ENCODE measurements at regions not wholly inside any gene's neighbourhood (a gene's known extent, or its start where the extent isn't known, plus 50 kb on each side); places are given as distances from the start of the nearest gene placed in this dataset.
"Not testable (repeated sequence)": the region's sequence is repeated elsewhere in the genome, so short reads cannot be mapped to it uniquely, and the experiment has no call there.

DNA sequence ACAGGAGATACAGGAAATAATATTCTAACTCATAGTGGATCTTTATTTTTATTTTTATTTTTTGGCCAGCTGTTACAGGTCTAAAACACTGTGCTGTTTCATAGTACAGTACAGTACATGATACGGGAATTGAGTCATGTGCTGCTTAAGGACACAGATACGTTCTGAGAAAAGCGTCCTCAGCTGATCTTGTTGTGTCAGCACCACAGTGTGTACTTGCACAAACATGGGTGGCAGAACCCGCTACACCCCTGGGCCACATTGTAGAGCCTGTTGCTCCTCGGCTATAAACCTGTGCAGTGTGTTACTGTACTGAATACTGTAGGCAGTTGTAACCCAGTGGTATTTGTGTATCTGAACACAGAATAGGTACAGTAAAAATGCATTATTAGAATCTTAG lies 183.4 kb downstream of the OR4M2 start:
- Mint-ChIP-seq H3K36me3 (ENCODE audit: low read depth) (no peaks in the 10 kb centered on the region), H3K27me3 (ENCODE audit: insufficient read depth) (no peaks in the 10 kb centered on the region), H3K4me3 (no peak overlapping the region), H3K9me3 (no peaks in the 10 kb centered on the region), H3K4me1 (ENCODE audit: low read depth) (peaks cover 24% of the 10 kb centered on the region), H3K27ac (no peak overlapping the region)
- DNase-seq (ENCODE audit: low spot score): no peak
- intact Hi-C loops (cut with micrococcal nuclease): loop anchor here (5.0 kb wide), 1 partner anchor 1906 kb away; no protein-coding TSS in a partner anchor

- intact Hi-C loops (cut with micrococcal nuclease): loop anchor here (5.0 kb wide), 1 partner anchor 1907 kb away; no protein-coding TSS in a partner anchor
- H3K27ac Mint-ChIP-seq: not testable (repeated sequence)
Observed at GRCh38 chr15:22264272-22264671, 183.9 kb downstream of the OR4M2 start.

DNA sequence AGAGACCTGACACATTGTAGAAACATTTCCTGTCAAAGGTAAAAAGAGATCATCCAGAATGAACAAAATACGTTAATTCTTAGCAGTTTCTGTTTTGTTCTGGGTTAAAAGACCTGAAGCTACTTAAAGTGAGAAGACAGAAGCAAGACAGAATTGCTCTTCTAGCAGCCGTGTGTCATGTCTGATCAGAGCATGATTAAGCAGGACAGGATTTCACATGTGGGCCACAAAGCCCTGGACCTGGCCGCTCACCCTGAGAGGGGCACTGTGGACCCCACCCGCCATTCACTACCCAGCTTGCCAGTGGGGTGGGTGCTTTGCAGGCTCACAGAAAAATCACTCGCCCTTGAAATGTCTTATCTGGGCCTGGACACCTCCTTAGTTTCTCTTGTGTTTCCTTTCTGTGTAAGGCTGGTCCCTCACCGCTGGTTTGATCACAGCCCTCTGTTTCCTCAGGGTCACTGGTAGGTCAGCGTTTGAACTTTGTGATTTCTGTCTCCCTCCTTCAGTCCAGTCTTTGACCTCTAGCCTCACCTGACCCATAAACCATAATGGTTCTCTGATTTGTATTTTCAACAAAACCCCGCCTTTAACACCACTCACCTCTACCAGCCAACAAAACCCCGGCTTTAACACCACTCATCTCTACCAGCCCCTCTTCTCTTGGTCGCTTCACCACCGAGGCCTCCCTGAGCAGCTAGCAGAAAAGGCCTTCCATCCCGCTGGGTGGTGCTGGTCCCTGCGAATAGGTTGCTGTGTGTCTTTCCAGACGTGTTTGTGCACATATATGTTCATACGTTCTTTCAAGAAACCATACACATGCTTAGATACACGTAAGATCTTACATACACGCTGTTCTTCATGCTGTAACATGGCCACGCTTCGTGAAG lies 185.0 kb downstream of the OR4M2 start:
- Mint-ChIP-seq H3K9me3 (no peaks in the 10 kb centered on the region), H3K27me3 (ENCODE audit: insufficient read depth) (no peaks in the 10 kb centered on the region), H3K4me1 (ENCODE audit: low read depth) (peaks cover 13% of the 10 kb centered on the region), H3K36me3 (ENCODE audit: low read depth) (no peaks in the 10 kb centered on the region), H3K4me3 (no peak overlapping the region), H3K27ac (no peak overlapping the region)
- intact Hi-C loops (cut with micrococcal nuclease): no loop called here
- DNase-seq (ENCODE audit: low spot score): no peak

More at GRCh38 chr15:22264272-22264671, 183.9 kb downstream of the OR4M2 start:
- H3K9me3 Mint-ChIP-seq; H3K4me3 Mint-ChIP-seq; DNase-seq (ENCODE audit: low spot score); H3K36me3 Mint-ChIP-seq (ENCODE audit: low read depth); H3K27me3 Mint-ChIP-seq (ENCODE audit: insufficient read depth): not testable (repeated sequence)
- H3K4me1 Mint-ChIP-seq (ENCODE audit: low read depth): peaks cover 24% of the 10 kb centered on the region

DNA sequence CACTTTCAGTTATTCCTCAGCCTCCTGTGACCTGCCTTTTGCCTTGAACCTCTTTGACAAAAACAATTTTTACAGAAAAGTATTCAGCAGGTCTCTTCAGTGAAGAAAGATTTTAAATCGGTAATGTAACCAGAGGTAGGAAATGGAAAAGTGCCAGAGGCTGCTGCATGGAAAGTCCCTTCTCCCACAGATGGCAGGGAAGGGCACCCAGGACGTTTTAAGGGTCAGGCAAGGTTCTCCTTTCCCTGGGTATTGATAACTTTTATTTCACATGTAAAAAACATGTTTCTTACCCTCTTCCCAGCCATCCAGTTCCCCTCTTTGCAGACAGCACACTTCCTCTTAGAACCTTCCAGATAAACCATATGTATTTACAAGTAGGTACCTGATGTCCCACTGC lies 185.6 kb downstream of the OR4M2 start:
- H3K27me3 Mint-ChIP-seq (ENCODE audit: insufficient read depth): no peaks in the 10 kb centered on the region
- H3K27ac Mint-ChIP-seq: no peak overlapping the region
- H3K9me3 Mint-ChIP-seq: no peaks in the 10 kb centered on the region
- H3K36me3 Mint-ChIP-seq (ENCODE audit: low read depth): no peaks in the 10 kb centered on the region
- H3K4me1 Mint-ChIP-seq (ENCODE audit: low read depth): peaks cover 7% of the 10 kb centered on the region
- no peak overlapping the region for H3K4me3 Mint-ChIP-seq
- intact Hi-C loops (cut with micrococcal nuclease): no loop called here
- no peak for DNase-seq (ENCODE audit: low spot score)

DNA sequence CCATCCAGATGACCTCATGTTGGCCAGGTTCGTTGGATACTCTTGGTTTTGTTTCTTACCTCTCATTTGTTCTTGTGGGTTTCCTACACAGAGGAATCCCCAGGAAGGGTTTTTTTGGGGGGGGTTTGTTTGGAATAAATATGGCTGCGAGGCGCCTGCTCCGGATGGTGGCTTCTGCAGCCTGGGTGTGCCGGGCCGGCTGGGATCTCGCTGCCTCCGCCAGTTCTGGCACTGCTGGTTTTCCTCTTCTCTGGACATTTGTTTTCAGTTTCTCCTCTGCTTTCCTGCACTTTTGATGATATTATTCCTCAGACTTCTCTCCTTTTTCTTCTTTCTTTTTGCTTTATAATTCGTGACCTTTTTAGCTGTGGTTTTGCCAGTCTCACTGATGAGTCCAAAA lies 187.4 kb downstream of the OR4M2 start:
- H3K4me1 Mint-ChIP-seq (ENCODE audit: low read depth): no peaks in the 10 kb centered on the region

GRCh38 chr15:22268201-22268600 lies 187.9 kb downstream of the OR4M2 start:
- H3K4me1 Mint-ChIP-seq (ENCODE audit: low read depth); DNase-seq (ENCODE audit: low spot score); H3K36me3 Mint-ChIP-seq (ENCODE audit: low read depth); H3K9me3 Mint-ChIP-seq; H3K27me3 Mint-ChIP-seq (ENCODE audit: insufficient read depth); H3K4me3 Mint-ChIP-seq; intact Hi-C loops (cut with micrococcal nuclease); H3K27ac Mint-ChIP-seq: not testable (repeated sequence)

More for the DNA sequence above, 187.4 kb downstream of the OR4M2 start:
- intact Hi-C loops (cut with micrococcal nuclease): no loop called here
- Mint-ChIP-seq H3K9me3 (no peaks in the 10 kb centered on the region), H3K4me3 (no peak overlapping the region), H3K27me3 (ENCODE audit: insufficient read depth) (no peaks in the 10 kb centered on the region), H3K27ac (no peak overlapping the region), H3K36me3 (ENCODE audit: low read depth) (no peaks in the 10 kb centered on the region)
- DNase-seq (ENCODE audit: low spot score): no peak

DNA sequence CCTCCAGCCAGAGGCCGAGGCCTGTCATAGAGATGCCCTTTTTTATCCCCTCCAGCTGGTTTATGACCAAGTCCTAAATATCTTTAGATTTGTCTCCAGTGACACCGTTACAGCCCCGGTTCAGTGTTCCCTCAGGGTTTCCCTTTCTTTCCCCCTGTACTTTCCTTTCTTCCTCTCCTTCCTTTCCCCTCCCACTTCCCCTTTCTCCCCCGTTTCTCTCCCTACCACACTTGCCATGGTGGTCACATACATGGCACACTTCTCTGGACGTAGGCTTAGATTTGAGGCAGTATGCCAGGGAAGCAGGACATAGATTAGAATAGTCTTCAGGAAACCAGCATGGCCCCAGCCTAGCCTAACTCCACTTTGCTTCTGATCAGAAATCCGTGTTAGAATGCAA lies 188.3 kb downstream of the OR4M2 start:
- H3K9me3 Mint-ChIP-seq; H3K4me3 Mint-ChIP-seq; H3K4me1 Mint-ChIP-seq (ENCODE audit: low read depth); intact Hi-C loops (cut with micrococcal nuclease); DNase-seq (ENCODE audit: low spot score); H3K27me3 Mint-ChIP-seq (ENCODE audit: insufficient read depth); H3K36me3 Mint-ChIP-seq (ENCODE audit: low read depth); H3K27ac Mint-ChIP-seq: not testable (repeated sequence)

DNA sequence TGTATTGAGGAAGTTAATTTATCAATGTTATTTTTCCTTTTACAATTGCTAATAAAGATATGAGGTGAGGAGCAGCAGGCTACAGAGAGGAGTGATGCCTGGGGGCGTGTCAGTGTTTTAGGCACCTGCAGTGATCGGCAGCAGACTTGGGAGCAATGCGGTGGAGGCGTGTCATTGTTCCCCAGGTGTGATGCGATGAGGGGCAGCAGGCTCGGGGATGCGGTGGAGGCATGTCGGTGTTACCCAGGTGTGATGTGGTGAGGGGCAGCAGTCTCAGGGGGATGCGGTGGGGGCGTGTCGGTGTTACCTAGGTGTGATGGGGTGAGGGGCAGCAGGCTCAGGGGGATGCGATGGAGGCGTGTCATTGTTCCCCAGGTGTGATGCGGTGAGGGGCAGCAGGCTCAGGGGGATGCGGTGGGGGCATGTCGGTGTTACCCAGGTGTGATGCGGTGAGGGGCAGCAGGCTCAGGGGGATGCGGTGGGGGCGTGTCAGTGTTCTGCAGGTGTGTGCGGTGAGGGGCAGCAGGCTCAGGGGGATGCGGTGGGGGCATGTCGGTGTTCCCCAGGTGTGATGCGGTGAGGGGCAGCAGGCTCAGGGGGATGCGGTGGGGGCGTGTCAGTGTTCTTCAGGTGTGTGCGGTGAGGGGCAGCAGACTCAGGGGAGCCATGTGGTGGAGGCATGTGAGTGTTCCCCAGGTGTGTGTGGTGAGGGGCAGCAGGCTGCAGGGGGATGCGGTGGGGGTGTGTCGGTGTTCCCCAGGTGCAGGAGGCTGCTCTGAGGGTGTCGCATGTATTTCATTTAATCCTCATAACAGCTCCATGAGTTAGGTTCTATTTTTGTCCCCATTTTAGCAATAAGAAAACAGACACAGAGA lies 186.2 kb upstream of the GOLGA6L22 start:
- H3K27ac Mint-ChIP-seq; H3K36me3 Mint-ChIP-seq (ENCODE audit: low read depth); H3K4me3 Mint-ChIP-seq; H3K9me3 Mint-ChIP-seq; H3K27me3 Mint-ChIP-seq (ENCODE audit: insufficient read depth); intact Hi-C loops (cut with micrococcal nuclease); H3K4me1 Mint-ChIP-seq (ENCODE audit: low read depth); DNase-seq (ENCODE audit: low spot score): not testable (repeated sequence)

- intact Hi-C loops (cut with micrococcal nuclease); H3K27ac Mint-ChIP-seq; H3K4me3 Mint-ChIP-seq; H3K36me3 Mint-ChIP-seq (ENCODE audit: low read depth); H3K4me1 Mint-ChIP-seq (ENCODE audit: low read depth); DNase-seq (ENCODE audit: low spot score); H3K9me3 Mint-ChIP-seq; H3K27me3 Mint-ChIP-seq (ENCODE audit: insufficient read depth): not testable (repeated sequence)
Observed at GRCh38 chr15:22273185-22273584, 185.5 kb upstream of the GOLGA6L22 start.

DNA sequence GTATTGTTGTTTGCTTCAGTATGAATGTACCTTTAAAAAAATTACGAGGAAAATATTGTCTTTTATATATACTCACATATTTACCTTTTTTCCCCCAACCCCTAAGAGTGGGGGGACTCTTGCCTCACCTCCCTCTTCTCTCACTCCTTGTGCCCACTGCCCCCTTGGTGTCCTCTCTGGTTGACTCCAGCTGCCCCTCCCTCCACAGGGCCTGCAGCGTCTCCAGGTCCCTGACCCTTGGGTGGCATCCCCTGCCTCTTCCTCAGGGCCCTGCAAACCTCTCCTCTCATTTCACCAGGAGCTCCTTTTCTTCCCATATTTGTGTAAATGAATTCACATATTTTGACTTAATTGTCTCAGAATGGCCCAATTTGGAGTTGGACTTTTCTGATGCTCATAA lies 184.3 kb upstream of the GOLGA6L22 start:
- DNase-seq (ENCODE audit: low spot score); H3K36me3 Mint-ChIP-seq (ENCODE audit: low read depth); H3K9me3 Mint-ChIP-seq; H3K4me3 Mint-ChIP-seq; H3K27ac Mint-ChIP-seq; intact Hi-C loops (cut with micrococcal nuclease); H3K4me1 Mint-ChIP-seq (ENCODE audit: low read depth); H3K27me3 Mint-ChIP-seq (ENCODE audit: insufficient read depth): not testable (repeated sequence)

DNA sequence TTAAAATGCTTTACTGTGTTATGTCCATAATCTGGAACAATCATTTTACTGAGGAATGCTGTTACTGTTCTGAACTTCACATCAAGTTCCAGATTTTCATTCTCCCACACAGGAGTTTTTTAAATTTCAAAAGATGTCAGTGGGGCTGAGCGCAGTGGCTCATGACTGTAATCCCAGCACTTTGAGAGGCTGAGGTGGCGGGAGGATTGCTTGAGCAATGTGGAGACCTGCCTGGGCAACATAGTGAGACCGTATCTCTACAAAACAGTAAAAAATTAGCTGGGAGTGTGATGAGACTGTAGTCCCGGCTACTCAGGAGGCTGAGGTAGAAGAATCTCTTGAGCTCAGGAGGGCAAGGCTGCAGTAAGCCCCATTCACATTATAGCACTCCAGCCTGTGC lies 177.9 kb upstream of the GOLGA6L22 start:
- H3K36me3 Mint-ChIP-seq (ENCODE audit: low read depth); H3K27ac Mint-ChIP-seq; H3K4me1 Mint-ChIP-seq (ENCODE audit: low read depth); intact Hi-C loops (cut with micrococcal nuclease); H3K4me3 Mint-ChIP-seq; DNase-seq (ENCODE audit: low spot score); H3K9me3 Mint-ChIP-seq; H3K27me3 Mint-ChIP-seq (ENCODE audit: insufficient read depth): not testable (repeated sequence)

GRCh38 chr15:22282794-22283533 lies 175.7 kb upstream of the GOLGA6L22 start:
- H3K36me3 Mint-ChIP-seq (ENCODE audit: low read depth); H3K9me3 Mint-ChIP-seq; intact Hi-C loops (cut with micrococcal nuclease); H3K4me1 Mint-ChIP-seq (ENCODE audit: low read depth); H3K27me3 Mint-ChIP-seq (ENCODE audit: insufficient read depth); DNase-seq (ENCODE audit: low spot score); H3K4me3 Mint-ChIP-seq: not testable (repeated sequence)
- peak overlapping the region; percentile 18 for H3K27ac Mint-ChIP-seq

Measured in activated T-helper 1 cell treated with anti-CD3 and anti-CD28 coated beads, Interleukin-12 subunit alpha, Interleukin-12 subunit beta, Interleukin-2, Interleukin-4 antibody, amounts not matched to agents 30 ng/mL and 10 ng/mL and 1 ng/mL, durations not matched to agents 14 hours and 24 hours and 36 hours (primary cell).